ENCODE measurements at regions not wholly inside any gene's neighbourhood (a gene's known extent, or its start where the extent isn't known, plus 50 kb on each side); places are given as distances from the start of the nearest gene placed in this dataset.

- Mint-ChIP-seq H3K4me1 (ENCODE audit: unreplicated experiment) (no peaks in the 10 kb centered on the region), H3K4me3 (ENCODE audit: unreplicated experiment) (no peak overlapping the region), H3K36me3 (ENCODE audit: unreplicated experiment) (no peaks in the 10 kb centered on the region), H3K27ac (ENCODE audit: unreplicated experiment) (no peak overlapping the region), H3K9me3 (ENCODE audit: unreplicated experiment) (peaks cover 6% of the 10 kb centered on the region), H3K27me3 (ENCODE audit: unreplicated experiment) (no peaks in the 10 kb centered on the region)
- no peak for TF ChIP-seq CTCF (IDR thresholded peaks at IDR 0.05)
- DNase-seq (ENCODE audit: extremely low spot score, unreplicated experiment), result no peak
These were observed 607.8 kb downstream of the SNAPC1 start for GRCh38 chr14:62369919-62370560.

GRCh38 chr14:62373944-62374343 is 611.7 kb downstream of the SNAPC1 start:
- Mint-ChIP-seq H3K36me3 (ENCODE audit: unreplicated experiment) (no peaks in the 10 kb centered on the region), H3K9me3 (ENCODE audit: unreplicated experiment) (no peaks in the 10 kb centered on the region), H3K27me3 (ENCODE audit: unreplicated experiment) (peaks cover 6% of the 10 kb centered on the region), H3K4me1 (ENCODE audit: unreplicated experiment) (no peaks in the 10 kb centered on the region), H3K27ac (ENCODE audit: unreplicated experiment) (no peak overlapping the region), H3K4me3 (ENCODE audit: unreplicated experiment) (no peak overlapping the region)
- no peak for TF ChIP-seq CTCF (IDR thresholded peaks at IDR 0.05)
- no peak for DNase-seq (ENCODE audit: extremely low spot score, unreplicated experiment)

- Mint-ChIP-seq H3K36me3 (ENCODE audit: unreplicated experiment) (no peaks in the 10 kb centered on the region), H3K4me3 (ENCODE audit: unreplicated experiment) (no peak overlapping the region), H3K9me3 (ENCODE audit: unreplicated experiment) (no peaks in the 10 kb centered on the region), H3K4me1 (ENCODE audit: unreplicated experiment) (no peaks in the 10 kb centered on the region), H3K27ac (ENCODE audit: unreplicated experiment) (no peak overlapping the region), H3K27me3 (ENCODE audit: unreplicated experiment) (peaks cover 6% of the 10 kb centered on the region)
- no peak for DNase-seq (ENCODE audit: extremely low spot score, unreplicated experiment)
- TF ChIP-seq CTCF (IDR thresholded peaks at IDR 0.05), result no peak
These were observed 615.8 kb downstream of the SNAPC1 start for GRCh38 chr14:62378057-62378456.

- H3K36me3 Mint-ChIP-seq (ENCODE audit: unreplicated experiment), result no peaks in the 10 kb centered on the region
These were observed 619.3 kb downstream of the SNAPC1 start for GRCh38 chr14:62381311-62382070.

More at GRCh38 chr14:62381311-62382070, 619.3 kb downstream of the SNAPC1 start:
- Mint-ChIP-seq H3K4me3 (ENCODE audit: unreplicated experiment) (no peak overlapping the region), H3K9me3 (ENCODE audit: unreplicated experiment) (no peaks in the 10 kb centered on the region), H3K4me1 (ENCODE audit: unreplicated experiment) (no peaks in the 10 kb centered on the region), H3K27ac (ENCODE audit: unreplicated experiment) (no peak overlapping the region), H3K27me3 (ENCODE audit: unreplicated experiment) (peaks cover 6% of the 10 kb centered on the region)
- DNase-seq (ENCODE audit: extremely low spot score, unreplicated experiment), result no peak
- no peak for TF ChIP-seq CTCF (IDR thresholded peaks at IDR 0.05)
